K562 (cell line): ENCODE measurements at regions not wholly inside any gene's neighbourhood (a gene's known extent, or its start where the extent isn't known, plus 50 kb on each side); places are given as distances from the start of the nearest gene placed in this dataset.

ENCODE experiments used
- ATAC-seq: fragments of 200-7000 bp; cut with Tn5 transposase; 3 replicates; pipeline ENCODE4 v1.9.1; 2020; ENCODE audit warnings: moderate library complexity
- BruUV-seq: library from RNA; stranded (reverse); fragments of 400-500 nt; replicated peaks from 2 replicates; lab custom pipeline; 2021; lab: Mats Ljungman, UMichigan
- CTCF ChIA-PET: fragments of 300-600 bp; formaldehyde crosslinking; extraction: SDS; loops from one replicate; lab custom pipeline; 2021; ENCODE audit warnings: low intra/inter-chr PET ratio; lab: Yijun Ruan, JAX
- POLR2A ChIA-PET: fragments of 300-600, 350-650 bp; sonication (Branson Sonifier 250); formaldehyde crosslinking; extraction: SDS; loops from one replicate; lab custom pipeline; 2021; ENCODE audit warnings: antibody characterized with exemption, inconsistent platforms; lab: Yijun Ruan, JAX
- DNase-seq, 4 experiments: peaks; one replicate each; pipeline versions ENCODE4 v3.0.0 to v3.0.0-alpha.2; 2011 to 2018; ENCODE audit warnings: low spot score in 3 of 4, mixed read lengths in 3 of 4; ENCODE audit errors: extremely low read depth in 1 of 4
- FAIRE-seq: peaks from 2 replicates; lab custom pipeline; 2011; peaks lifted over from hg19 to GRCh38; lab: Jason Lieb, UNC
- H2AFZ ChIP-seq: 2 replicates; pipeline ENCODE4 v1.6.0; 2011; ENCODE audit warnings: low read depth, low read length, control low read depth, inconsistent platforms
- H3K27ac ChIP-seq: fragments of 200-600 bp; 3 replicates; pipeline ENCODE4 v1.8.0; 2011; ENCODE audit warnings: low read depth, mild to moderate bottlenecking, control low read depth, inconsistent platforms, low read length, moderate library complexity, mixed read lengths; ENCODE audit errors: extremely low read depth
- H3K27me3 ChIP-seq, 2 experiments: fragments of 300-600 bp in 1 of 2; 2 replicates in 1 of 2; 3 replicates in 1 of 2; pipeline versions ENCODE4 v1.6.0 to v1.8.0; 2011; ENCODE audit warnings: inconsistent platforms in 2 of 2, low read length in 2 of 2, mild to moderate bottlenecking in 1 of 2, mixed read lengths in 1 of 2, moderate library complexity in 1 of 2; ENCODE audit not compliant: control insufficient read depth in 2 of 2, insufficient read depth in 2 of 2
- H3K36me3 ChIP-seq: fragments of 300-600 bp; 3 replicates; pipeline ENCODE4 v1.8.0; 2011; ENCODE audit warnings: mild to moderate bottlenecking, low read length, inconsistent platforms; ENCODE audit not compliant: control insufficient read depth, insufficient read depth
- H3K4me1 ChIP-seq, 2 experiments: fragments of 200-600 bp in 1 of 2; replicated peaks in 1 of 2; 2 replicates in 1 of 2; 3 replicates in 1 of 2; pipeline versions ENCODE4 v1.5.1 to v1.8.0; 2011; ENCODE audit warnings: inconsistent platforms in 2 of 2, low read length in 2 of 2, mild to moderate bottlenecking in 1 of 2, mixed read lengths in 1 of 2, moderate library complexity in 1 of 2; ENCODE audit not compliant: control insufficient read depth in 2 of 2, insufficient read depth in 2 of 2
- H3K4me2 ChIP-seq: 2 replicates; pipeline ENCODE4 v1.6.1; 2011; ENCODE audit warnings: low read length, control low read depth, inconsistent platforms, mixed read lengths; ENCODE audit not compliant: insufficient read depth
- H3K4me3 ChIP-seq: fragments of 200-600 bp; sonication (generic), shearing (Covaris generic); 2 replicates; pipeline ENCODE4 v1.5.1; 2016; ENCODE audit warnings: control low read depth, inconsistent platforms
- H3K79me2 ChIP-seq: fragments of 200-600 bp; 3 replicates; pipeline ENCODE4 v1.8.0; 2011; ENCODE audit warnings: low read length, inconsistent platforms; ENCODE audit not compliant: control insufficient read depth, insufficient read depth
- H3K9ac ChIP-seq, 2 experiments: 2 replicates each; pipeline versions ENCODE4 v1.6.0 to v1.6.1; 2011; ENCODE audit warnings: low read depth in 2 of 2, low read length in 2 of 2, control low read depth in 1 of 2, inconsistent platforms in 1 of 2, mild to moderate bottlenecking in 1 of 2, mixed read lengths in 1 of 2; ENCODE audit not compliant: insufficient read depth in 1 of 2
- H3K9me1 ChIP-seq: one replicate; pipeline ENCODE4 v1.6.0; 2011; ENCODE audit warnings: inconsistent platforms, mild to moderate bottlenecking, low read length, moderate library complexity; ENCODE audit not compliant: control insufficient read depth, insufficient read depth
- H3K9me3 ChIP-seq: replicated peaks from 2 replicates; pipeline ENCODE4 v1.5.1; 2011; ENCODE audit warnings: low read depth, low read length, inconsistent platforms; ENCODE audit not compliant: control insufficient read depth, insufficient read depth
- H4K20me1 ChIP-seq: replicated peaks from 2 replicates; pipeline ENCODE4 v1.6.1; 2011; ENCODE audit warnings: low read length, inconsistent platforms, mixed read lengths; ENCODE audit not compliant: control insufficient read depth, insufficient read depth
- ATF7 ChIP-seq: fragments of 450-650 bp; IDR thresholded peaks from 2 replicates; pipeline ENCODE4 v1.7.1; 2014; ENCODE audit warnings: mild to moderate bottlenecking, moderate library complexity
- DACH1 ChIP-seq: fragments of 450-650 bp; IDR thresholded peaks from 2 replicates; pipeline ENCODE4 v1.6.1; 2018; ENCODE audit not compliant: partially characterized antibody
- GTF2E2 ChIP-seq: fragments of 200-800 bp; sonication (Bioruptor generic); IDR thresholded peaks from 2 replicates; pipeline ENCODE4 v1.6.1; 2016; ENCODE audit warnings: missing genetic modification characterization, missing compliant biosample characterization
- HDAC2 ChIP-seq: fragments of 450-650 bp; IDR thresholded peaks from 2 replicates; pipeline ENCODE4 v1.6.1; 2016; ENCODE audit warnings: mild to moderate bottlenecking
- IRF2 ChIP-seq: sonication (generic); formaldehyde crosslinking; IDR thresholded peaks from 2 replicates; pipeline ENCODE4 v1.8.1; 2022; ENCODE audit warnings: mild to moderate bottlenecking, missing genetic modification reagents
- MTA3 ChIP-seq: fragments of 450-650 bp; formaldehyde crosslinking; IDR thresholded peaks from 2 replicates; pipeline ENCODE4 v1.6.1; 2017; ENCODE audit warnings: mild to moderate bottlenecking, borderline replicate concordance
- NR1H2 ChIP-seq: sonication (generic); formaldehyde crosslinking; IDR thresholded peaks from 2 replicates; pipeline ENCODE4 v1.4.0; 2020; ENCODE audit warnings: mild to moderate bottlenecking, missing genetic modification reagents
- PCBP1 ChIP-seq: fragments of 200-400 bp; formaldehyde crosslinking; IDR thresholded peaks from 2 replicates; pipeline ENCODE4 v1.6.1; 2018; ENCODE audit warnings: mild to moderate bottlenecking, low read depth, low read length; ENCODE audit not compliant: poor library complexity, severe bottlenecking
- SAP30 ChIP-seq: fragments of 200-600 bp; sonication (generic); IDR thresholded peaks from 2 replicates; pipeline ENCODE4 v1.6.1; 2012; ENCODE audit warnings: borderline replicate concordance, low read depth, mild to moderate bottlenecking, moderate library complexity, low read length, control low read depth, inconsistent platforms; ENCODE audit not compliant: insufficient read depth, poor library complexity, severe bottlenecking
- TBL1XR1 ChIP-seq, 2 experiments: IDR thresholded peaks; 2 replicates each; pipeline ENCODE4 v1.6.1; 2012; ENCODE audit warnings: improper control_type of control experiment in 2 of 2, low read length in 2 of 2, mild to moderate bottlenecking in 1 of 2
- TCF3 ChIP-seq: sonication (generic); formaldehyde crosslinking; IDR thresholded peaks from 2 replicates; pipeline ENCODE4 v1.4.0; 2020; ENCODE audit warnings: mild to moderate bottlenecking, missing genetic modification reagents
- ZC3H11A ChIP-seq: IDR thresholded peaks from 2 replicates; pipeline ENCODE4 v1.6.1; 2012; ENCODE audit warnings: low read depth, low read length, improper control_type of control experiment
- ZFP1 ChIP-seq: fragments of 450-650 bp; formaldehyde crosslinking; IDR thresholded peaks from 2 replicates; pipeline ENCODE4 v1.4.0; 2020; ENCODE audit warnings: mild to moderate bottlenecking, mixed read lengths
- WGBS: fragments of 100-300 bp; shearing (Covaris generic); methylation state at CpG from one replicate; pipeline ENCODE4 v1.1.6; 2016; ENCODE audit warnings: low coverage, mixed read lengths; ENCODE audit not compliant: insufficient coverage; ENCODE audit errors: missing lambda C conversion rate; 5-methylcytosine and 5-hydroxymethylcytosine counted together
- in situ Hi-C: fragments of 300-500 bp; cut with MboI; formaldehyde crosslinking; loops from 4 replicates; pipeline ENCODE4 v1.15.0; 2018; ENCODE audit warnings: inconsistent platforms, mixed read lengths
- intact Hi-C: fragments of 100-400 bp; cut with micrococcal nuclease; formaldehyde crosslinking; loops from 2 replicates; pipeline ENCODE4 v1.14.2; 2022
- TF ChIP-seq, protein P1 (sequence below): sonication (generic); formaldehyde crosslinking; IDR thresholded peaks from 2 replicates; pipeline ENCODE4 v1.8.0; 2023; ENCODE audit warnings: mild to moderate bottlenecking, missing genetic modification reagents
- TF ChIP-seq, protein P2 (sequence below): fragments of 450-650 bp; formaldehyde crosslinking; IDR thresholded peaks from 2 replicates; pipeline ENCODE4 v1.4.0; 2022; ENCODE audit warnings: missing genetic modification characterization

DNA sequence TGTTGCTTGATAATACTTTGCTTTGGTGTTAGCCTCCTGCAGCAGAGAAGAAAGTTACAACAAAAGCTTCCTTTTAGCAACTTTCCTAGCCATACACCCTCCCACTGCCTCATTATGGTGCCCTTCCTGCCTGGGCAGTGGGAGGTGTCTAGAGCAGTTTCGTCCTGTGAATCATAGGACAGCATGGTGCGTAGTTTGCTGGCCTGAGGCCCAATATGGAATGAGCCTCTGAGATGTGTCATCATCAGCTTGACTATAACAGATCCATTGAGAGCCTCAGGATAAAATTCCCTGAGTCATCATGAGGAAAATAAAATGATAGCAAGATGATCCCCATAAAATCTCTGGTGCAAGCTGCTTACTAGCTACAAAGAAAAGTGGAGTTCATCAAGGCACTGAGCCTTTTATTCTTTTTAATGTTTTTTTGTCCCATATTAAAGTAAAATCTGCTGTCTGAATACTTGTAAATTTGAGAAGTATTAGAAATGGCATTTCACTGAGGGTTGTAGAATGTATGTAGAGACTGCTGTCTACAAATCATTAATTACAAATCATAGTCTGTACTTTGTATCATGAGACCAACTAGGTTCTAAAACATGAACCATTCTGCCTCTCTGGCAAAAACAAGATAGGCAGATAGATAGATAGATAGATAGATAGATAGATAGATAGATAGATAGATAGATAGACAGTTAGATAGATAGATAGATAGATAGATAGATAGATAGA lies 303.0 kb upstream of the PDE4D start:
- Histone ChIP-seq H3K27me3 (no peaks in the 10 kb centered on the region), H3K79me2 (no peaks in the 10 kb centered on the region), H2AFZ (no peak overlapping the region), H3K4me3 (no peak overlapping the region), H4K20me1 (no peaks in the 10 kb centered on the region), H3K4me2 (no peak overlapping the region), H3K4me1 (no peaks in the 10 kb centered on the region), H3K27ac (no peak overlapping the region), H3K36me3 (no peaks in the 10 kb centered on the region), H3K9me1 (no peaks in the 10 kb centered on the region), H3K9ac (no peak overlapping the region), H3K9me3 (no peaks in the 10 kb centered on the region)
- no peak for FAIRE-seq
- 0% methylated on average over 2 of the region's 2 CpGs for WGBS
- no TSS peak for BruUV-seq
- no peak for ATAC-seq
- in situ Hi-C loops = no loop called here
- peak; percentile 27 for TF ChIP-seq DACH1
- TF ChIP-seq NR1H2 (CRISPR knock-in tag) = no peak
- POLR2A ChIA-PET = no interaction called here
- no peak for DNase-seq
- intact Hi-C loops = no loop called here
- CTCF ChIA-PET = no interaction called here

DNA sequence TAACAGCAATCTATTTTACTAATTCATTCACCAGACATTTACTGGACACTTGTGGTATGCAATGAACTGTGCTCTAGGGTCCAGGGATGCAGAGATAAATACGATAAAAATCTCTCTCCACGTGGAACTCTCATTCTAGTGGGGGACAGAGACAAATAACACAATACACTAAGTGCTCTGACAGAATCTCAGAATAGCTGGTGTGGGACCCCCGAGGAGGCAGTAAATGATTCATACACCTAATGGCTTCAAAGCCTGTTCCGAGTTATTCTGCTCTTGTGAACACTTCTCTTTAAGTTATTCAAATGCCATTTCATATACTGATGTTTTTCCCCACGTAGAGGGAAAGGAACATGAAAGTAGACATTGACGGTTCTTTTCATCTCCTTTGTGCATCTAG lies 302.0 kb upstream of the PDE4D start:
- DNase-seq = no peak
- H3K27ac ChIP-seq = no peak overlapping the region
- in situ Hi-C loops = no loop called here
- no peak for ATAC-seq
- H3K4me3 ChIP-seq = no peak overlapping the region
- ChIA-PET POLR2A (no interaction called here), CTCF (no interaction called here)
- H3K27me3 ChIP-seq = no peaks in the 10 kb centered on the region
- H3K36me3 ChIP-seq = no peaks in the 10 kb centered on the region
- H3K4me1 ChIP-seq = no peaks in the 10 kb centered on the region
- no peak overlapping the region for H3K9ac ChIP-seq
- 0% methylated on average over 6 of the region's 6 CpGs for WGBS
- no peaks in the 10 kb centered on the region for H3K9me1 ChIP-seq
- no peaks in the 10 kb centered on the region for H3K79me2 ChIP-seq
- intact Hi-C loops = no loop called here
- no peak overlapping the region for H2AFZ ChIP-seq
- no peaks in the 10 kb centered on the region for H4K20me1 ChIP-seq
- H3K9me3 ChIP-seq = no peaks in the 10 kb centered on the region
- no peak overlapping the region for H3K4me2 ChIP-seq
- BruUV-seq = no TSS peak
- no peak for FAIRE-seq
- TF ChIP-seq HDAC2 (no peak), SAP30 (no peak), PCBP1 (no peak), TBL1XR1 (IDR thresholded peaks at IDR 0.05; ENCODE audit: low read length in 2 of 2) (no peak), MTA3 (no peak), ZFP1 (no peak), ZC3H11A (no peak), ATF7 (no peak), IRF2 (CRISPR knock-in tag) (no peak), GTF2E2 (no peak), TCF3 (no peak)
- TF ChIP-seq, protein P1, sequence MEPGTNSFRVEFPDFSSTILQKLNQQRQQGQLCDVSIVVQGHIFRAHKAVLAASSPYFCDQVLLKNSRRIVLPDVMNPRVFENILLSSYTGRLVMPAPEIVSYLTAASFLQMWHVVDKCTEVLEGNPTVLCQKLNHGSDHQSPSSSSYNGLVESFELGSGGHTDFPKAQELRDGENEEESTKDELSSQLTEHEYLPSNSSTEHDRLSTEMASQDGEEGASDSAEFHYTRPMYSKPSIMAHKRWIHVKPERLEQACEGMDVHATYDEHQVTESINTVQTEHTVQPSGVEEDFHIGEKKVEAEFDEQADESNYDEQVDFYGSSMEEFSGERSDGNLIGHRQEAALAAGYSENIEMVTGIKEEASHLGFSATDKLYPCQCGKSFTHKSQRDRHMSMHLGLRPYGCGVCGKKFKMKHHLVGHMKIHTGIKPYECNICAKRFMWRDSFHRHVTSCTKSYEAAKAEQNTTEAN = no peak
- TF ChIP-seq, protein P2, sequence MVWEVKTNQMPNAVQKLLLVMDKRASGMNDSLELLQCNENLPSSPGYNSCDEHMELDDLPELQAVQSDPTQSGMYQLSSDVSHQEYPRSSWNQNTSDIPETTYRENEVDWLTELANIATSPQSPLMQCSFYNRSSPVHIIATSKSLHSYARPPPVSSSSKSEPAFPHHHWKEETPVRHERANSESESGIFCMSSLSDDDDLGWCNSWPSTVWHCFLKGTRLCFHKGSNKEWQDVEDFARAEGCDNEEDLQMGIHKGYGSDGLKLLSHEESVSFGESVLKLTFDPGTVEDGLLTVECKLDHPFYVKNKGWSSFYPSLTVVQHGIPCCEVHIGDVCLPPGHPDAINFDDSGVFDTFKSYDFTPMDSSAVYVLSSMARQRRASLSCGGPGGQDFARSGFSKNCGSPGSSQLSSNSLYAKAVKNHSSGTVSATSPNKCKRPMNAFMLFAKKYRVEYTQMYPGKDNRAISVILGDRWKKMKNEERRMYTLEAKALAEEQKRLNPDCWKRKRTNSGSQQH = no peak
